SU-DHL-6 (cell line): ENCODE measurements at regions not wholly inside any gene's neighbourhood (a gene's known extent, or its start where the extent isn't known, plus 50 kb on each side); places are given as distances from the start of the nearest gene placed in this dataset.

ENCODE experiments used
- H2AFZ ChIP-seq: fragments of 200-600 bp; sonication (generic); 2 replicates; pipeline ENCODE4 v1.6.1; 2014; ENCODE audit warnings: low read depth, mild to moderate bottlenecking, moderate library complexity, mixed read lengths, antibody characterized with exemption, low read length; ENCODE audit not compliant: severe bottlenecking
- H3F3A ChIP-seq: fragments of 200-600 bp; shearing (Covaris generic); 2 replicates; pipeline ENCODE4 v1.6.0; 2016; ENCODE audit warnings: antibody characterized with exemption, mild to moderate bottlenecking; ENCODE audit not compliant: insufficient read depth
- H3K27ac ChIP-seq: fragments of 200-600 bp; sonication (generic); 2 replicates; pipeline ENCODE4 v1.5.1; 2016; ENCODE audit warnings: low read depth, mild to moderate bottlenecking, low read length, moderate library complexity, mixed read lengths
- H3K27me3 ChIP-seq: fragments of 200-600 bp; sonication (generic), shearing (Covaris generic); 2 replicates; pipeline ENCODE4 v1.6.0; 2014; ENCODE audit warnings: mild to moderate bottlenecking, low read length
- H3K36me3 ChIP-seq: fragments of 200-600 bp; sonication (generic); 2 replicates; pipeline ENCODE4 v1.6.1; 2014; ENCODE audit warnings: mild to moderate bottlenecking, low read length, mixed read lengths
- H3K4me2 ChIP-seq: fragments of 300-600, 200-600 bp; shearing (Covaris generic), sonication (generic); 2 replicates; pipeline ENCODE4 v1.6.0; 2014; ENCODE audit warnings: low read length, low read depth, mild to moderate bottlenecking; ENCODE audit not compliant: poor library complexity, severe bottlenecking
- H3K4me3 ChIP-seq: fragments of 200-600 bp; sonication (generic); 2 replicates; pipeline ENCODE4 v1.5.1; 2014; ENCODE audit warnings: antibody characterized with exemption, low read length, mild to moderate bottlenecking, mixed read lengths; ENCODE audit not compliant: insufficient read depth, poor library complexity, severe bottlenecking
- H3K79me2 ChIP-seq: fragments of 200-600 bp; sonication (generic); 2 replicates; pipeline ENCODE4 v1.6.1; 2014; ENCODE audit warnings: mild to moderate bottlenecking, low read length, moderate library complexity; ENCODE audit not compliant: insufficient read depth
- H3K9ac ChIP-seq: fragments of 200-600 bp; sonication (generic); 2 replicates; pipeline ENCODE4 v1.7.0; 2014; ENCODE audit warnings: mild to moderate bottlenecking, low read length
- H3K9me2 ChIP-seq: fragments of 200-600 bp; sonication (generic); replicated peaks from 2 replicates; pipeline ENCODE4 v1.6.1; 2014; ENCODE audit warnings: low read length; ENCODE audit not compliant: insufficient read depth
- H3K9me3 ChIP-seq: fragments of 200-600 bp; sonication (generic); 2 replicates; pipeline ENCODE4 v1.6.1; 2014; ENCODE audit warnings: low read length, mixed read lengths; ENCODE audit not compliant: insufficient read depth
- H4K20me1 ChIP-seq: fragments of 200-600 bp; sonication (generic); 2 replicates; pipeline ENCODE4 v1.6.1; 2014; ENCODE audit warnings: low read depth, mild to moderate bottlenecking, antibody characterized with exemption, low read length, moderate library complexity, mixed read lengths
- EZH2phosphoT487 ChIP-seq: fragments of 200-600 bp; sonication (generic), shearing (Covaris generic); conservative IDR thresholded peaks from 2 replicates; pipeline ENCODE4 v1.6.1; 2018; ENCODE audit warnings: mild to moderate bottlenecking, antibody characterized with exemption, low read length, moderate library complexity, mixed read lengths
- TF ChIP-seq, protein P1 (sequence below): fragments of 200-600 bp; sonication (generic); IDR thresholded peaks from one replicate; pipeline ENCODE4 v1.5.1; 2017; ENCODE audit warnings: antibody characterized with exemption, mild to moderate bottlenecking, low read length, moderate library complexity; ENCODE audit not compliant: insufficient read depth, poor library complexity, severe bottlenecking

DNA sequence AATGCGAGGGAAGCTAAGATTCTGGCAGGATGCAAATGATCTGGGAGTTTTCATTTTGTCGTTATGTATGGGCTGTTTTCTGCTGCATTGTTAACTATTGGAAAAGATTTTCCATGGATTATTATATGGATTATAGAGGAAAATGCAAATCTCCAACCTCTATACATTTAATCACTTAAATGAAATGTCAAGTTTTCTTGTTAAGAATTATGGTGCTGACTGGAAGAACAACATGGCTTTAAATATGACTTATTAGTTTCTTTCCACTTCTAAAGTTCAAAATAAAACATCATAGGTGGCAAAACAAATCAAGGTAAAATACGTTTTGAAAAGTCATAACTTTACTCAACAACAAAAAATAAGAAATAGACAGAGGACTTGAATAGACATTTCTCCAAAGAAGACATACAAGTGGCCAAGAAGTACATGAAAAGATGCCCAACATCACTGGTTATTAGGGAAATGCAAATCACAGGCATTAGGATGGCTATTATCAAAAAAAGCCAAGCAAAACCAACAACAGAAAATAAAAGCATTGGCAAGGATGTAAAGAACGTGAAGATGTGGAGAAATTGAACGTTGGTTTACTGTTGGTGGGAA lies 56.2 kb upstream of the CLDN5 start:
- no peaks in the 10 kb centered on the region for H3K36me3 ChIP-seq
- no peaks in the 10 kb centered on the region for H3K79me2 ChIP-seq
- H3K27ac ChIP-seq = no peak overlapping the region
- no peak overlapping the region for H3K4me3 ChIP-seq
- H4K20me1 ChIP-seq = no peaks in the 10 kb centered on the region
- no peaks in the 10 kb centered on the region for H3F3A ChIP-seq
- H2AFZ ChIP-seq = no peak overlapping the region
- TF ChIP-seq, protein P1, sequence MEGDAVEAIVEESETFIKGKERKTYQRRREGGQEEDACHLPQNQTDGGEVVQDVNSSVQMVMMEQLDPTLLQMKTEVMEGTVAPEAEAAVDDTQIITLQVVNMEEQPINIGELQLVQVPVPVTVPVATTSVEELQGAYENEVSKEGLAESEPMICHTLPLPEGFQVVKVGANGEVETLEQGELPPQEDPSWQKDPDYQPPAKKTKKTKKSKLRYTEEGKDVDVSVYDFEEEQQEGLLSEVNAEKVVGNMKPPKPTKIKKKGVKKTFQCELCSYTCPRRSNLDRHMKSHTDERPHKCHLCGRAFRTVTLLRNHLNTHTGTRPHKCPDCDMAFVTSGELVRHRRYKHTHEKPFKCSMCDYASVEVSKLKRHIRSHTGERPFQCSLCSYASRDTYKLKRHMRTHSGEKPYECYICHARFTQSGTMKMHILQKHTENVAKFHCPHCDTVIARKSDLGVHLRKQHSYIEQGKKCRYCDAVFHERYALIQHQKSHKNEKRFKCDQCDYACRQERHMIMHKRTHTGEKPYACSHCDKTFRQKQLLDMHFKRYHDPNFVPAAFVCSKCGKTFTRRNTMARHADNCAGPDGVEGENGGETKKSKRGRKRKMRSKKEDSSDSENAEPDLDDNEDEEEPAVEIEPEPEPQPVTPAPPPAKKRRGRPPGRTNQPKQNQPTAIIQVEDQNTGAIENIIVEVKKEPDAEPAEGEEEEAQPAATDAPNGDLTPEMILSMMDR = no peak
- no peak for TF ChIP-seq EZH2phosphoT487
- H3K9me2 ChIP-seq = no peaks in the 10 kb centered on the region
- H3K9me3 ChIP-seq = no peaks in the 10 kb centered on the region
- no peak overlapping the region for H3K9ac ChIP-seq
- H3K4me2 ChIP-seq = no peak overlapping the region
- H3K27me3 ChIP-seq = no peaks in the 10 kb centered on the region

DNA sequence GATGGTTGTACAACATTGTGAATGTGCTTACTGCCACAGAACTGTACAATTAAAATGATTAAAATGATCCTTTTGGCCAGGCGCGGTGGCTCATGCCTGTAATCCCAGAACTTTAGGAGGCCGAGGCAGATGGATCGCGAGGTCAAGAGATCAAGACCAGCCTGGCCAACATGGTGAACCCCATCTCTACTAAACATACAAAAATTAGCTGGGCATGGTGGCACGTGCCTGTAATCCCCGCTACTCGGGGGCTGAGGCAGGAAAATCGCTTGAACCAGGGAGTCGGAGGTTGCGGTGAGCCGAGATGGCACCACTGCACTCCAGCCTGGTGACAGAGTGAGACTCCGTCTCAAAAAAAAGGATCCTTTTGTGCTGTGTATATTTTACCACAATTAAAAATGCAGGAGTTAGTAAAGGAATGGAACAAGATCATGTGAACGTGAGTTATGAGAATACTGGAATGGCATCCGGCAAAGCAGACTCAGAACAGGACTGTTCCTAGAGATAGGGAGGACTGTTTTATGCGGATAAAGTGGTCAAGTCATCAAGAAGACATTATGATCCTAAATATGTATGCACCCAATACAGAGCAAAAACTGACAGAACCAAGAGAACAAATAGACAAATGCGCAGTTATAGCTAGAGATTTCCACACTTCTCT lies 58.0 kb upstream of the CLDN5 start:
- no peak overlapping the region for H3K9ac ChIP-seq
- H3F3A ChIP-seq = no peaks in the 10 kb centered on the region
- H3K9me3 ChIP-seq = no peaks in the 10 kb centered on the region
- no peaks in the 10 kb centered on the region for H3K36me3 ChIP-seq
- no peaks in the 10 kb centered on the region for H3K27me3 ChIP-seq
- H3K9me2 ChIP-seq = no peaks in the 10 kb centered on the region
- no peak overlapping the region for H3K4me2 ChIP-seq
- TF ChIP-seq, protein P1 = no peak
- no peak for TF ChIP-seq EZH2phosphoT487
- H4K20me1 ChIP-seq = no peaks in the 10 kb centered on the region
- H3K27ac ChIP-seq = no peak overlapping the region
- H3K4me3 ChIP-seq = no peak overlapping the region
- no peaks in the 10 kb centered on the region for H3K79me2 ChIP-seq
- no peak overlapping the region for H2AFZ ChIP-seq

DNA sequence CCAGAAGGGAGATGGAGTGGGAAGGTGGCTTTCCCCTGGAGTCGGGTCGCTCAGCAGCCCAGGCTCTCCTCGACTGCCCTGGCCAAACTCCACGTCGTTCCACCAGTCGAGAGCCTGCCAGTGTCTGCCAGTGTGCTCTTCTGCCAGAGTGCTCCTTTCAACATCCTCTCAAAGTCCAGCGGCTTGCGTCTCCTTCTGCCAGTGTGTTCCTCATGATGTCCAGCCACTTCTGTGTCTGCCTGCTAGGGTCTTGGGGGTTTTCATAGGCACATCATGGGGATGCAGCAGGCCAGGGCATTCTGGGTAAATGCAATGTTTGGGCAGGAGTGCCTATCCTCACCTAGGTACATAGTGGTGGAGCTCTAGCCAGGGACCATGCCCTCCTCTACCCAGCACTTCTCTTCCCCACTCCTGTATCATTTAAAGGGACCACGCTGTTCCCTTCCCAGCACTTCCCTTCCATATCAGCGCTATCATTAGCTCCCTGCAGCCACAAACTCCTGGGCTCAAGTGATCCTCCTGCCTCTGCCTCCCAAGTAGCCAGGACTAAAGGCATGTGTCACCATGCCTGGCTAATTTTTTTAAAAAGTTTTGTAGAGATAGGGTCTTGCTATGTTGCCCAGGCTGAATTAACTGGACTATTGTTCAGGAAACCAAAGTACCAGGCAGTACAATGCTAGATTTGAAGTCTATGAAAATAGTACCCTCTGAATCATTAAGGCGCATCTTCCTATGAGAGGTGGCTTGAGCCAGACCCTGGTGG lies 62.9 kb upstream of the CLDN5 start:
- Histone ChIP-seq H3K4me2 (no peak overlapping the region), H3K9me2 (no peaks in the 10 kb centered on the region), H3K79me2 (no peaks in the 10 kb centered on the region), H4K20me1 (no peaks in the 10 kb centered on the region), H3K9me3 (no peaks in the 10 kb centered on the region), H3K27me3 (no peaks in the 10 kb centered on the region), H2AFZ (no peak overlapping the region), H3K36me3 (no peaks in the 10 kb centered on the region), H3F3A (no peaks in the 10 kb centered on the region), H3K27ac (no peak overlapping the region), H3K9ac (no peak overlapping the region), H3K4me3 (no peak overlapping the region)
- TF ChIP-seq, protein P1 = no peak
- TF ChIP-seq EZH2phosphoT487 = no peak
